GM19395 (cell line): ENCODE measurements at regions not wholly inside any gene's neighbourhood (a gene's known extent, or its start where the extent isn't known, plus 50 kb on each side); places are given as distances from the start of the nearest gene placed in this dataset.

Source experiments
- ATAC-seq: cut with Tn5 transposase; IDR thresholded peaks from one replicate; pipeline ENCODE4 v1.9.1; 2021; ENCODE audit warnings: mild to moderate bottlenecking, moderate library complexity; ENCODE audit not compliant: unreplicated experiment

GRCh38 chr1:60753036-60753900, 329.1 kb upstream of the NFIA start:
- no peak for ATAC-seq

- ATAC-seq = no peak
These were observed 331.1 kb upstream of the NFIA start for GRCh38 chr1:60751306-60751705.

GRCh38 chr1:60747353-60747752, 335.0 kb upstream of the NFIA start:
- no peak for ATAC-seq

- ATAC-seq = no peak
These were observed 336.0 kb upstream of the NFIA start for GRCh38 chr1:60746278-60746791.

GRCh38 chr1:60745484-60745883, 336.9 kb upstream of the NFIA start:
- no peak for ATAC-seq

- no peak for ATAC-seq
These were observed 340.0 kb upstream of the NFIA start for GRCh38 chr1:60742339-60742738.

GRCh38 chr1:60740154-60740553, 342.2 kb upstream of the NFIA start:
- ATAC-seq = no peak

- no peak for ATAC-seq
These were observed 342.6 kb upstream of the NFIA start for GRCh38 chr1:60739729-60740128.

GRCh38 chr1:60732977-60733401, 349.4 kb upstream of the NFIA start:
- no peak for ATAC-seq

GRCh38 chr1:60731321-60731720, 351.0 kb upstream of the NFIA start:
- no peak for ATAC-seq

GRCh38 chr1:60727552-60727951, 354.8 kb upstream of the NFIA start:
- no peak for ATAC-seq

GRCh38 chr1:60716472-60716871, 365.9 kb upstream of the NFIA start:
- no peak for ATAC-seq

GRCh38 chr1:60715970-60716369, 366.4 kb upstream of the NFIA start:
- no peak for ATAC-seq

GRCh38 chr1:60709426-60709825, 372.9 kb upstream of the NFIA start:
- ATAC-seq = no peak

GRCh38 chr1:60705026-60705425, 377.3 kb upstream of the NFIA start:
- ATAC-seq = no peak

GRCh38 chr1:60703155-60703554, 379.2 kb upstream of the NFIA start:
- no peak for ATAC-seq

- ATAC-seq = no peak
These were observed 383.0 kb upstream of the NFIA start for GRCh38 chr1:60699325-60699724.

- no peak for ATAC-seq
These were observed 385.0 kb upstream of the NFIA start for GRCh38 chr1:60697204-60697994.

- ATAC-seq = no peak
These were observed 385.8 kb upstream of the NFIA start for GRCh38 chr1:60696512-60696911.

- no peak for ATAC-seq
These were observed 386.6 kb upstream of the NFIA start for GRCh38 chr1:60695716-60696171.

GRCh38 chr1:60694980-60695379, 387.4 kb upstream of the NFIA start:
- no peak for ATAC-seq

GRCh38 chr1:60692031-60692430, 390.3 kb upstream of the NFIA start:
- ATAC-seq = no peak
